ENCODE measurements at regions not wholly inside any gene's neighbourhood (a gene's known extent, or its start where the extent isn't known, plus 50 kb on each side); places are given as distances from the start of the nearest gene placed in this dataset.

DNA sequence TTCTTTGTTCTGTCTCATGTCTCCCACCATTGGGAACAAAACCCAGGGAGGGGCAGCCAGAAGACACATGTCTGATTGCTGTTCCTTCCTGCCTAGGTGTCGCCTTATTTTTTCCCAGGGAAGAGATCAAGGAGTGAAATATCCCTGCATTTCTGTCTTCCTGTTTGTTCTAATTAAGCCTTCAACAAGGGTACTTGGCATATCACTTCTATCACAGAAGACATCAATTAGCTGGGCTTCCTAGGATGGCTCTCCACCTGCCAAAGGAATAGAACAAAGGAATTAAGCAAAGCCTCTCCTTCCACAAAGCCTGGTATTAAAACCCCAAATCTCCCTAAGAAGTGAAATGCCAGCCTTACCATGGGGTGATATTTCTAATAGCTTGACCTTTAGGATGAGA is 299.5 kb upstream of the CD180 start:
- ChIA-PET POLR2A (no interaction called here), RAD21 (ENCODE audit: low non-redundant PET in 1 of 2, low total read pairs in 2 of 2, uncharacterized antibody in 2 of 2, unreplicated experiment in 2 of 2) (no interaction called here), CTCF (no interaction called here)
- H3K4me3 ChIP-seq (replicated peaks in 1 of 2; ENCODE audit: low read depth in 1 of 2, low read length in 2 of 2) = no peak overlapping the region
- H3K4me1 ChIP-seq (ENCODE audit: control insufficient read depth in 1 of 2, insufficient read depth in 2 of 2, low read length in 2 of 2) = no peaks in the 10 kb centered on the region
- TF ChIP-seq, protein P1, sequence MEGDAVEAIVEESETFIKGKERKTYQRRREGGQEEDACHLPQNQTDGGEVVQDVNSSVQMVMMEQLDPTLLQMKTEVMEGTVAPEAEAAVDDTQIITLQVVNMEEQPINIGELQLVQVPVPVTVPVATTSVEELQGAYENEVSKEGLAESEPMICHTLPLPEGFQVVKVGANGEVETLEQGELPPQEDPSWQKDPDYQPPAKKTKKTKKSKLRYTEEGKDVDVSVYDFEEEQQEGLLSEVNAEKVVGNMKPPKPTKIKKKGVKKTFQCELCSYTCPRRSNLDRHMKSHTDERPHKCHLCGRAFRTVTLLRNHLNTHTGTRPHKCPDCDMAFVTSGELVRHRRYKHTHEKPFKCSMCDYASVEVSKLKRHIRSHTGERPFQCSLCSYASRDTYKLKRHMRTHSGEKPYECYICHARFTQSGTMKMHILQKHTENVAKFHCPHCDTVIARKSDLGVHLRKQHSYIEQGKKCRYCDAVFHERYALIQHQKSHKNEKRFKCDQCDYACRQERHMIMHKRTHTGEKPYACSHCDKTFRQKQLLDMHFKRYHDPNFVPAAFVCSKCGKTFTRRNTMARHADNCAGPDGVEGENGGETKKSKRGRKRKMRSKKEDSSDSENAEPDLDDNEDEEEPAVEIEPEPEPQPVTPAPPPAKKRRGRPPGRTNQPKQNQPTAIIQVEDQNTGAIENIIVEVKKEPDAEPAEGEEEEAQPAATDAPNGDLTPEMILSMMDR (IDR thresholded peaks at IDR 0.05 in 2 of 3, conservative IDR thresholded peaks at IDR 0.05 in 1 of 3; ENCODE audit: borderline replicate concordance in 1 of 3, insufficient read depth in 1 of 3, low read depth in 2 of 3, low read length in 2 of 3) = no peak
- no peak for TF ChIP-seq CEBPB (IDR thresholded peaks at IDR 0.05; ENCODE audit: low read depth)
- no peak for TF ChIP-seq ZNF274 (IDR thresholded peaks at IDR 0.05; ENCODE audit: low read depth, low read length)
- TF ChIP-seq CBX3 (IDR thresholded peaks at IDR 0.05; ENCODE audit: low read depth) = no peak
- no peak for TF ChIP-seq POLR2AphosphoS5 (IDR thresholded peaks at IDR 0.05; ENCODE audit: low read depth, low read length)
- no peak for TF ChIP-seq TCF7L2 (IDR thresholded peaks at IDR 0.05; ENCODE audit: borderline replicate concordance, extremely low read depth, insufficient read depth, insufficient read length)
- TF ChIP-seq SP1 (IDR thresholded peaks at IDR 0.05; ENCODE audit: low read depth) = no peak
- no peak for TF ChIP-seq EZH2 (IDR thresholded peaks at IDR 0.05)
- TF ChIP-seq, protein P2, sequence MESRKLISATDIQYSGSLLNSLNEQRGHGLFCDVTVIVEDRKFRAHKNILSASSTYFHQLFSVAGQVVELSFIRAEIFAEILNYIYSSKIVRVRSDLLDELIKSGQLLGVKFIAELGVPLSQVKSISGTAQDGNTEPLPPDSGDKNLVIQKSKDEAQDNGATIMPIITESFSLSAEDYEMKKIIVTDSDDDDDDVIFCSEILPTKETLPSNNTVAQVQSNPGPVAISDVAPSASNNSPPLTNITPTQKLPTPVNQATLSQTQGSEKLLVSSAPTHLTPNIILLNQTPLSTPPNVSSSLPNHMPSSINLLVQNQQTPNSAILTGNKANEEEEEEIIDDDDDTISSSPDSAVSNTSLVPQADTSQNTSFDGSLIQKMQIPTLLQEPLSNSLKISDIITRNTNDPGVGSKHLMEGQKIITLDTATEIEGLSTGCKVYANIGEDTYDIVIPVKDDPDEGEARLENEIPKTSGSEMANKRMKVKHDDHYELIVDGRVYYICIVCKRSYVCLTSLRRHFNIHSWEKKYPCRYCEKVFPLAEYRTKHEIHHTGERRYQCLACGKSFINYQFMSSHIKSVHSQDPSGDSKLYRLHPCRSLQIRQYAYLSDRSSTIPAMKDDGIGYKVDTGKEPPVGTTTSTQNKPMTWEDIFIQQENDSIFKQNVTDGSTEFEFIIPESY (IDR thresholded peaks at IDR 0.05; ENCODE audit: extremely low read depth, insufficient replicate concordance, low read length) = no peak
- TF ChIP-seq POLR2A (IDR thresholded peaks at IDR 0.05; ENCODE audit: borderline replicate concordance, extremely low read depth, insufficient read depth, insufficient read length) = no peak
- TF ChIP-seq SRF (IDR thresholded peaks at IDR 0.05; ENCODE audit: low read depth) = no peak
- TF ChIP-seq ZFX (IDR thresholded peaks at IDR 0.05) = no peak
- no peak for TF ChIP-seq FOSL1 (IDR thresholded peaks at IDR 0.05; ENCODE audit: low read depth)
- intact Hi-C loops (cut with micrococcal nuclease) = loop anchor here (10.0 kb wide), 1 partner anchor 251 kb away; no protein-coding TSS in a partner anchor
- H3K36me3 ChIP-seq (ENCODE audit: control insufficient read depth in 1 of 2, insufficient read depth in 2 of 2, low read length in 2 of 2) = no peaks in the 10 kb centered on the region
- no peak for DNase-seq (ENCODE audit: low read depth, low spot score)
- H4K20me1 ChIP-seq (ENCODE audit: insufficient read depth) = no peaks in the 10 kb centered on the region
- no TSS peak for BruUV-seq (replicated peaks)
- H3K79me2 ChIP-seq (ENCODE audit: insufficient read depth, low read length) = no peaks in the 10 kb centered on the region
- no peak overlapping the region for H3K27ac ChIP-seq (ENCODE audit: low read depth, low read length)
- ATAC-seq = no peak
- no peaks in the 10 kb centered on the region for H3K9me2 ChIP-seq (ENCODE audit: insufficient read depth)
- no peaks in the 10 kb centered on the region for H3K9me3 ChIP-seq (ENCODE audit: control insufficient read depth in 1 of 2, insufficient read depth in 1 of 2, low read depth in 1 of 2, low read length in 2 of 2)
- no peak overlapping the region for H3K4me2 ChIP-seq (ENCODE audit: low read length)
- H2AFZ ChIP-seq (ENCODE audit: low read depth, low read length, poor library complexity, severe bottlenecking) = no peak overlapping the region
- H3K9ac ChIP-seq (ENCODE audit: low read length) = no peak overlapping the region
- H3K27me3 ChIP-seq (ENCODE audit: insufficient read depth, low read length) = no peaks in the 10 kb centered on the region
